K562 (cell line): ENCODE measurements at regions not wholly inside any gene's neighbourhood (a gene's known extent, or its start where the extent isn't known, plus 50 kb on each side); places are given as distances from the start of the nearest gene placed in this dataset.

ENCODE experiments used
- CBX5 ChIP-seq: IDR thresholded peaks from 2 replicates; pipeline ENCODE4 v1.6.1; 2014; ENCODE audit warnings: low read depth, borderline replicate concordance
- CHD2 ChIP-seq: IDR thresholded peaks from 2 replicates; pipeline ENCODE4 v1.6.1; 2011; ENCODE audit warnings: low read depth, low read length
- EZH2 ChIP-seq: IDR thresholded peaks from 2 replicates; pipeline ENCODE4 v1.6.1; 2012; ENCODE audit warnings: low read depth, mild to moderate bottlenecking, inconsistent platforms, low read length, borderline replicate concordance
- JUND ChIP-seq, 2 experiments: IDR thresholded peaks; 2 replicates in 1 of 2; 3 replicates in 1 of 2; pipeline ENCODE4 v1.6.1; 2011; ENCODE audit warnings: borderline replicate concordance in 2 of 2, low read depth in 2 of 2, low read length in 2 of 2, improper control_type of control experiment in 1 of 2, missing biosample characterization in 1 of 2, missing genetic modification characterization in 1 of 2, missing genetic modification reagents in 1 of 2
- POLR2AphosphoS5 ChIP-seq: IDR thresholded peaks from 2 replicates; pipeline ENCODE4 v1.6.1; 2011; ENCODE audit warnings: mild to moderate bottlenecking, low read depth, low read length, moderate library complexity; ENCODE audit not compliant: control insufficient read depth, insufficient read depth
- TF ChIP-seq, protein P1 (sequence below): sonication (generic); formaldehyde crosslinking; IDR thresholded peaks from 2 replicates; pipeline ENCODE4 v1.4.0; 2020; ENCODE audit warnings: mild to moderate bottlenecking, missing genetic modification reagents
- TF ChIP-seq, protein P2 (sequence below): fragments of 200-600 bp; sonication (generic); IDR thresholded peaks from one replicate; pipeline ENCODE4 v1.6.1; 2012; ENCODE audit warnings: mild to moderate bottlenecking, low read depth, low read length, inconsistent platforms
- TF ChIP-seq, protein P3 (sequence below), 3 experiments: IDR thresholded peaks in 2 of 3; conservative IDR thresholded peaks in 1 of 3; 2 replicates each; pipeline ENCODE4 v1.5.1; 2011 to 2012; ENCODE audit warnings: low read length in 3 of 3, mild to moderate bottlenecking in 3 of 3, control low read depth in 2 of 3, improper control_type of control experiment in 1 of 3, inconsistent platforms in 1 of 3, low read depth in 1 of 3, mixed read lengths in 1 of 3, moderate library complexity in 1 of 3; ENCODE audit not compliant: insufficient read depth in 2 of 3
- TF ChIP-seq, protein P4 (sequence below): fragments of 450-650 bp; IDR thresholded peaks from 2 replicates; pipeline ENCODE4 v1.6.1; 2017; ENCODE audit warnings: mild to moderate bottlenecking, moderate library complexity

DNA sequence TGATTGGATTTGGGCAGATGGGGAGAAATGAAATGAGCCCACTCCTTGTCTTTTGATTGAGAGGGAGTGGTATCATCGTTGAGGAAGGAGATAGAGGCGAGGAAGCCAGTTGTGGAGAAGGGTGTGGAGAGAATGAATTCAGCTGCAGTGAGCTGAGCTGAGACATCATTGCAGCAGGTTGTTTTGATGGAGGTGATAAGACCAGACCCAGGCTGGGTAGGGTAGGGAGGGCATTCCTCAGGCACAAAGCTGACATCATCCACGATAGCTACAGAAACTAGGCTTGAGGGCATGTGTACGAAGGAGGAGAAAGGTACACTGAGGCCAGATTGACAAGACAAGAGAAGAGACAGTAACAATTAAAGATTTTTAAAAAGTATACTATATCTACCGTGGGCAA lies 1500.9 kb upstream of the SLC10A2 start:
- TF ChIP-seq, protein P1, sequence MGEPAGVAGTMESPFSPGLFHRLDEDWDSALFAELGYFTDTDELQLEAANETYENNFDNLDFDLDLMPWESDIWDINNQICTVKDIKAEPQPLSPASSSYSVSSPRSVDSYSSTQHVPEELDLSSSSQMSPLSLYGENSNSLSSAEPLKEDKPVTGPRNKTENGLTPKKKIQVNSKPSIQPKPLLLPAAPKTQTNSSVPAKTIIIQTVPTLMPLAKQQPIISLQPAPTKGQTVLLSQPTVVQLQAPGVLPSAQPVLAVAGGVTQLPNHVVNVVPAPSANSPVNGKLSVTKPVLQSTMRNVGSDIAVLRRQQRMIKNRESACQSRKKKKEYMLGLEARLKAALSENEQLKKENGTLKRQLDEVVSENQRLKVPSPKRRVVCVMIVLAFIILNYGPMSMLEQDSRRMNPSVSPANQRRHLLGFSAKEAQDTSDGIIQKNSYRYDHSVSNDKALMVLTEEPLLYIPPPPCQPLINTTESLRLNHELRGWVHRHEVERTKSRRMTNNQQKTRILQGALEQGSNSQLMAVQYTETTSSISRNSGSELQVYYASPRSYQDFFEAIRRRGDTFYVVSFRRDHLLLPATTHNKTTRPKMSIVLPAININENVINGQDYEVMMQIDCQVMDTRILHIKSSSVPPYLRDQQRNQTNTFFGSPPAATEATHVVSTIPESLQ (CRISPR knock-in tag), result no peak
- TF ChIP-seq JUND (IDR thresholded peaks at IDR 0.05; ENCODE audit: borderline replicate concordance, low read depth, low read length) (no peak), JUND (tag; IDR thresholded peaks at IDR 0.05; ENCODE audit: borderline replicate concordance, low read depth, low read length) (no peak), CHD2 (no peak), EZH2 (no peak), CBX5 (no peak), POLR2AphosphoS5 (no peak)
- TF ChIP-seq, protein P2, sequence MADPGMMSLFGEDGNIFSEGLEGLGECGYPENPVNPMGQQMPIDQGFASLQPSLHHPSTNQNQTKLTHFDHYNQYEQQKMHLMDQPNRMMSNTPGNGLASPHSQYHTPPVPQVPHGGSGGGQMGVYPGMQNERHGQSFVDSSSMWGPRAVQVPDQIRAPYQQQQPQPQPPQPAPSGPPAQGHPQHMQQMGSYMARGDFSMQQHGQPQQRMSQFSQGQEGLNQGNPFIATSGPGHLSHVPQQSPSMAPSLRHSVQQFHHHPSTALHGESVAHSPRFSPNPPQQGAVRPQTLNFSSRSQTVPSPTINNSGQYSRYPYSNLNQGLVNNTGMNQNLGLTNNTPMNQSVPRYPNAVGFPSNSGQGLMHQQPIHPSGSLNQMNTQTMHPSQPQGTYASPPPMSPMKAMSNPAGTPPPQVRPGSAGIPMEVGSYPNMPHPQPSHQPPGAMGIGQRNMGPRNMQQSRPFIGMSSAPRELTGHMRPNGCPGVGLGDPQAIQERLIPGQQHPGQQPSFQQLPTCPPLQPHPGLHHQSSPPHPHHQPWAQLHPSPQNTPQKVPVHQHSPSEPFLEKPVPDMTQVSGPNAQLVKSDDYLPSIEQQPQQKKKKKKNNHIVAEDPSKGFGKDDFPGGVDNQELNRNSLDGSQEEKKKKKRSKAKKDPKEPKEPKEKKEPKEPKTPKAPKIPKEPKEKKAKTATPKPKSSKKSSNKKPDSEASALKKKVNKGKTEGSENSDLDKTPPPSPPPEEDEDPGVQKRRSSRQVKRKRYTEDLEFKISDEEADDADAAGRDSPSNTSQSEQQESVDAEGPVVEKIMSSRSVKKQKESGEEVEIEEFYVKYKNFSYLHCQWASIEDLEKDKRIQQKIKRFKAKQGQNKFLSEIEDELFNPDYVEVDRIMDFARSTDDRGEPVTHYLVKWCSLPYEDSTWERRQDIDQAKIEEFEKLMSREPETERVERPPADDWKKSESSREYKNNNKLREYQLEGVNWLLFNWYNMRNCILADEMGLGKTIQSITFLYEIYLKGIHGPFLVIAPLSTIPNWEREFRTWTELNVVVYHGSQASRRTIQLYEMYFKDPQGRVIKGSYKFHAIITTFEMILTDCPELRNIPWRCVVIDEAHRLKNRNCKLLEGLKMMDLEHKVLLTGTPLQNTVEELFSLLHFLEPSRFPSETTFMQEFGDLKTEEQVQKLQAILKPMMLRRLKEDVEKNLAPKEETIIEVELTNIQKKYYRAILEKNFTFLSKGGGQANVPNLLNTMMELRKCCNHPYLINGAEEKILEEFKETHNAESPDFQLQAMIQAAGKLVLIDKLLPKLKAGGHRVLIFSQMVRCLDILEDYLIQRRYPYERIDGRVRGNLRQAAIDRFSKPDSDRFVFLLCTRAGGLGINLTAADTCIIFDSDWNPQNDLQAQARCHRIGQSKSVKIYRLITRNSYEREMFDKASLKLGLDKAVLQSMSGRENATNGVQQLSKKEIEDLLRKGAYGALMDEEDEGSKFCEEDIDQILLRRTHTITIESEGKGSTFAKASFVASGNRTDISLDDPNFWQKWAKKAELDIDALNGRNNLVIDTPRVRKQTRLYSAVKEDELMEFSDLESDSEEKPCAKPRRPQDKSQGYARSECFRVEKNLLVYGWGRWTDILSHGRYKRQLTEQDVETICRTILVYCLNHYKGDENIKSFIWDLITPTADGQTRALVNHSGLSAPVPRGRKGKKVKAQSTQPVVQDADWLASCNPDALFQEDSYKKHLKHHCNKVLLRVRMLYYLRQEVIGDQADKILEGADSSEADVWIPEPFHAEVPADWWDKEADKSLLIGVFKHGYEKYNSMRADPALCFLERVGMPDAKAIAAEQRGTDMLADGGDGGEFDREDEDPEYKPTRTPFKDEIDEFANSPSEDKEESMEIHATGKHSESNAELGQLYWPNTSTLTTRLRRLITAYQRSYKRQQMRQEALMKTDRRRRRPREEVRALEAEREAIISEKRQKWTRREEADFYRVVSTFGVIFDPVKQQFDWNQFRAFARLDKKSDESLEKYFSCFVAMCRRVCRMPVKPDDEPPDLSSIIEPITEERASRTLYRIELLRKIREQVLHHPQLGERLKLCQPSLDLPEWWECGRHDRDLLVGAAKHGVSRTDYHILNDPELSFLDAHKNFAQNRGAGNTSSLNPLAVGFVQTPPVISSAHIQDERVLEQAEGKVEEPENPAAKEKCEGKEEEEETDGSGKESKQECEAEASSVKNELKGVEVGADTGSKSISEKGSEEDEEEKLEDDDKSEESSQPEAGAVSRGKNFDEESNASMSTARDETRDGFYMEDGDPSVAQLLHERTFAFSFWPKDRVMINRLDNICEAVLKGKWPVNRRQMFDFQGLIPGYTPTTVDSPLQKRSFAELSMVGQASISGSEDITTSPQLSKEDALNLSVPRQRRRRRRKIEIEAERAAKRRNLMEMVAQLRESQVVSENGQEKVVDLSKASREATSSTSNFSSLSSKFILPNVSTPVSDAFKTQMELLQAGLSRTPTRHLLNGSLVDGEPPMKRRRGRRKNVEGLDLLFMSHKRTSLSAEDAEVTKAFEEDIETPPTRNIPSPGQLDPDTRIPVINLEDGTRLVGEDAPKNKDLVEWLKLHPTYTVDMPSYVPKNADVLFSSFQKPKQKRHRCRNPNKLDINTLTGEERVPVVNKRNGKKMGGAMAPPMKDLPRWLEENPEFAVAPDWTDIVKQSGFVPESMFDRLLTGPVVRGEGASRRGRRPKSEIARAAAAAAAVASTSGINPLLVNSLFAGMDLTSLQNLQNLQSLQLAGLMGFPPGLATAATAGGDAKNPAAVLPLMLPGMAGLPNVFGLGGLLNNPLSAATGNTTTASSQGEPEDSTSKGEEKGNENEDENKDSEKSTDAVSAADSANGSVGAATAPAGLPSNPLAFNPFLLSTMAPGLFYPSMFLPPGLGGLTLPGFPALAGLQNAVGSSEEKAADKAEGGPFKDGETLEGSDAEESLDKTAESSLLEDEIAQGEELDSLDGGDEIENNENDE, result no peak
- TF ChIP-seq, protein P3, sequence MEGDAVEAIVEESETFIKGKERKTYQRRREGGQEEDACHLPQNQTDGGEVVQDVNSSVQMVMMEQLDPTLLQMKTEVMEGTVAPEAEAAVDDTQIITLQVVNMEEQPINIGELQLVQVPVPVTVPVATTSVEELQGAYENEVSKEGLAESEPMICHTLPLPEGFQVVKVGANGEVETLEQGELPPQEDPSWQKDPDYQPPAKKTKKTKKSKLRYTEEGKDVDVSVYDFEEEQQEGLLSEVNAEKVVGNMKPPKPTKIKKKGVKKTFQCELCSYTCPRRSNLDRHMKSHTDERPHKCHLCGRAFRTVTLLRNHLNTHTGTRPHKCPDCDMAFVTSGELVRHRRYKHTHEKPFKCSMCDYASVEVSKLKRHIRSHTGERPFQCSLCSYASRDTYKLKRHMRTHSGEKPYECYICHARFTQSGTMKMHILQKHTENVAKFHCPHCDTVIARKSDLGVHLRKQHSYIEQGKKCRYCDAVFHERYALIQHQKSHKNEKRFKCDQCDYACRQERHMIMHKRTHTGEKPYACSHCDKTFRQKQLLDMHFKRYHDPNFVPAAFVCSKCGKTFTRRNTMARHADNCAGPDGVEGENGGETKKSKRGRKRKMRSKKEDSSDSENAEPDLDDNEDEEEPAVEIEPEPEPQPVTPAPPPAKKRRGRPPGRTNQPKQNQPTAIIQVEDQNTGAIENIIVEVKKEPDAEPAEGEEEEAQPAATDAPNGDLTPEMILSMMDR (IDR thresholded peaks at IDR 0.05 in 2 of 3, conservative IDR thresholded peaks at IDR 0.05 in 1 of 3; ENCODE audit: insufficient read depth in 2 of 3, low read depth in 1 of 3, low read length in 3 of 3), result no peak
- TF ChIP-seq, protein P4, sequence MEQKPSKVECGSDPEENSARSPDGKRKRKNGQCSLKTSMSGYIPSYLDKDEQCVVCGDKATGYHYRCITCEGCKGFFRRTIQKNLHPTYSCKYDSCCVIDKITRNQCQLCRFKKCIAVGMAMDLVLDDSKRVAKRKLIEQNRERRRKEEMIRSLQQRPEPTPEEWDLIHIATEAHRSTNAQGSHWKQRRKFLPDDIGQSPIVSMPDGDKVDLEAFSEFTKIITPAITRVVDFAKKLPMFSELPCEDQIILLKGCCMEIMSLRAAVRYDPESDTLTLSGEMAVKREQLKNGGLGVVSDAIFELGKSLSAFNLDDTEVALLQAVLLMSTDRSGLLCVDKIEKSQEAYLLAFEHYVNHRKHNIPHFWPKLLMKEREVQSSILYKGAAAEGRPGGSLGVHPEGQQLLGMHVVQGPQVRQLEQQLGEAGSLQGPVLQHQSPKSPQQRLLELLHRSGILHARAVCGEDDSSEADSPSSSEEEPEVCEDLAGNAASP, result no peak
